ENCODE measurements at regions not wholly inside any gene's neighbourhood (a gene's known extent, or its start where the extent isn't known, plus 50 kb on each side); places are given as distances from the start of the nearest gene placed in this dataset.
A peak's percentile ranks its signal among the peaks of the same experiment; 100 is the strongest.
"Not testable (repeated sequence)": the region's sequence is repeated elsewhere in the genome, so short reads cannot be mapped to it uniquely, and the experiment has no call there.

DNA sequence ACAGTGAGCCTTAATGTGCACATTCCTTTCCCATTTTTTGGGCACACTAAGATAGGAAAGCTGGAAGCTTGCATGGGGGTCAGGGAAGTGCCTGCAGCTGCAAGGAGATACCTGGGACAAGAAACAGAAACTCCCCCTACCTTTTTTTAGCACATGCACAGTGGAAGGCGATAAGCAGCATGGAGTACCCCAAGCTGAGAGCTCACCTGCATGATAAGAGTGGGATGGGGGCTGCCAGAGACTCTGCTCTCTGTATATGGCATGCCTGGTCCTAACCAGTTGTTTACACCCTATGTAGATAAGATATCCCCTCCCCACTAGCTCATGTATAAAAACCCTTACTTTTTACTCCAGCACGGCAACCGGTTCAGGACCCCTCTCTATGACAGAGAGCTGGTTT, 135.9 kb downstream of the TENT5D start:
- TF ChIP-seq, protein P1, sequence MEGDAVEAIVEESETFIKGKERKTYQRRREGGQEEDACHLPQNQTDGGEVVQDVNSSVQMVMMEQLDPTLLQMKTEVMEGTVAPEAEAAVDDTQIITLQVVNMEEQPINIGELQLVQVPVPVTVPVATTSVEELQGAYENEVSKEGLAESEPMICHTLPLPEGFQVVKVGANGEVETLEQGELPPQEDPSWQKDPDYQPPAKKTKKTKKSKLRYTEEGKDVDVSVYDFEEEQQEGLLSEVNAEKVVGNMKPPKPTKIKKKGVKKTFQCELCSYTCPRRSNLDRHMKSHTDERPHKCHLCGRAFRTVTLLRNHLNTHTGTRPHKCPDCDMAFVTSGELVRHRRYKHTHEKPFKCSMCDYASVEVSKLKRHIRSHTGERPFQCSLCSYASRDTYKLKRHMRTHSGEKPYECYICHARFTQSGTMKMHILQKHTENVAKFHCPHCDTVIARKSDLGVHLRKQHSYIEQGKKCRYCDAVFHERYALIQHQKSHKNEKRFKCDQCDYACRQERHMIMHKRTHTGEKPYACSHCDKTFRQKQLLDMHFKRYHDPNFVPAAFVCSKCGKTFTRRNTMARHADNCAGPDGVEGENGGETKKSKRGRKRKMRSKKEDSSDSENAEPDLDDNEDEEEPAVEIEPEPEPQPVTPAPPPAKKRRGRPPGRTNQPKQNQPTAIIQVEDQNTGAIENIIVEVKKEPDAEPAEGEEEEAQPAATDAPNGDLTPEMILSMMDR (IDR thresholded peaks at IDR 0.05), result no peak
- Mint-ChIP-seq H3K4me3 (no peak overlapping the region), H3K9me3 (peaks cover 69% of the 10 kb centered on the region), H3K27ac (no peak overlapping the region), H3K27me3 (ENCODE audit: low read depth, poor library complexity) (peaks cover 5% of the 10 kb centered on the region), H3K36me3 (ENCODE audit: low read depth) (no peaks in the 10 kb centered on the region), H3K4me1 (no peaks in the 10 kb centered on the region)
- DNase-seq, result no peak

GRCh38 chrX:80572636-80573035, 152.4 kb downstream of the TENT5D start:
- Mint-ChIP-seq H3K27ac (no peak overlapping the region), H3K4me1 (peaks cover 12% of the 10 kb centered on the region), H3K4me3 (no peak overlapping the region), H3K27me3 (ENCODE audit: low read depth, poor library complexity) (peaks cover 3% of the 10 kb centered on the region), H3K36me3 (ENCODE audit: low read depth) (peaks cover 6% of the 10 kb centered on the region), H3K9me3 (peaks cover 75% of the 10 kb centered on the region)
- DNase-seq, result no peak
- TF ChIP-seq, protein P1 (IDR thresholded peaks at IDR 0.05), result no peak

DNA sequence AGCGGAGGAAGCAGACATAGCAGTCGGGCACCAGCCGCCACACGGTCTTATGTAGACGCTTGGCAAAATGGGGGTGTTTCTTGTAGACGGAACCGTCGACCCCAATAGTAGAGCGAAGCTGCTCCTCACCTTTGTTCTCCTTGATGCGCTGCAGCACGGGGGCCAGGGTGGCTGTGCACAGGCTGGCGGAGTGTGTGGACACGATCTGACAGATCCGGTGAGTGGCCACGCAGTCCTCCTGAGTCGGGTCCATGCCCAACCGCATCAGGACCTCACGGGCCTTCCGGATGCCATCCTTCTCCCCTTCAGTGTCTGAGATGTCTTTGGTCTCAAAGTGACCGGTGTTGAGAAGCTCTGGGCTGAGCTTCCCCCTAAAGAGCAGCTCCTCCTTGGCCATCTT, 153.0 kb downstream of the TENT5D start:
- peaks cover 70% of the 10 kb centered on the region for H3K9me3 Mint-ChIP-seq
- TF ChIP-seq, protein P1 (IDR thresholded peaks at IDR 0.05), result no peak
- H3K4me1 Mint-ChIP-seq, result peaks cover 12% of the 10 kb centered on the region

GRCh38 chrX:80574486-80575086, 154.3 kb downstream of the TENT5D start:
- H3K27ac Mint-ChIP-seq; H3K27me3 Mint-ChIP-seq (ENCODE audit: low read depth, poor library complexity); H3K36me3 Mint-ChIP-seq (ENCODE audit: low read depth); DNase-seq; H3K4me3 Mint-ChIP-seq: not testable (repeated sequence)
- H3K9me3 Mint-ChIP-seq, result peaks cover 59% of the 10 kb centered on the region
- peaks cover 12% of the 10 kb centered on the region for H3K4me1 Mint-ChIP-seq

More for the DNA sequence above, 153.0 kb downstream of the TENT5D start:
- H3K27me3 Mint-ChIP-seq (ENCODE audit: low read depth, poor library complexity), result peaks cover 3% of the 10 kb centered on the region
- peaks cover 6% of the 10 kb centered on the region for H3K36me3 Mint-ChIP-seq (ENCODE audit: low read depth)
- DNase-seq, result no peak
- no peak overlapping the region for H3K4me3 Mint-ChIP-seq
- no peak overlapping the region for H3K27ac Mint-ChIP-seq

- peaks cover 6% of the 10 kb centered on the region for H3K36me3 Mint-ChIP-seq (ENCODE audit: low read depth)
- TF ChIP-seq, protein P1 (IDR thresholded peaks at IDR 0.05), result no peak
- no peak overlapping the region for H3K4me3 Mint-ChIP-seq
- H3K27me3 Mint-ChIP-seq (ENCODE audit: low read depth, poor library complexity), result peaks cover 3% of the 10 kb centered on the region
- peak overlapping the region; percentile 54 for H3K27ac Mint-ChIP-seq
- H3K9me3 Mint-ChIP-seq, result peaks cover 54% of the 10 kb centered on the region
- H3K4me1 Mint-ChIP-seq, result peaks cover 12% of the 10 kb centered on the region
- no peak for DNase-seq
Measured at GRCh38 chrX:80576267-80576666, 156.0 kb downstream of the TENT5D start.

GRCh38 chrX:80576806-80577533, 156.7 kb downstream of the TENT5D start:
- Mint-ChIP-seq H3K4me1 (peaks cover 12% of the 10 kb centered on the region), H3K27me3 (ENCODE audit: low read depth, poor library complexity) (peaks cover 3% of the 10 kb centered on the region), H3K27ac (peak overlapping the region; percentile 54), H3K9me3 (peaks cover 55% of the 10 kb centered on the region), H3K36me3 (ENCODE audit: low read depth) (peaks cover 6% of the 10 kb centered on the region), H3K4me3 (no peak overlapping the region)
- DNase-seq, result no peak
- TF ChIP-seq, protein P1 (IDR thresholded peaks at IDR 0.05), result no peak

Measured in nephron progenitor cell (in vitro differentiated cells).